Stimulated activated CD8-positive, alpha-beta memory T cell treated with anti-CD3 and anti-CD28 coated beads, Interleukin-2, amount 100 ng/mL, for 48 hours (primary cell): ENCODE measurements at regions not wholly inside any gene's neighbourhood (a gene's known extent, or its start where the extent isn't known, plus 50 kb on each side); places are given as distances from the start of the nearest gene placed in this dataset.

Experiments used
- DNase-seq, 2 donors: peaks; one replicate each; pipeline ENCODE4 v3.0.0-alpha.2; 2020; ENCODE audit warnings: low read depth in 2 of 2

GRCh38 chr12:113521708-113522107 lies 50.0 kb upstream of the LHX5 start:
- DNase-seq = no peak
